K562 (cell line): ENCODE measurements at regions not wholly inside any gene's neighbourhood (a gene's known extent, or its start where the extent isn't known, plus 50 kb on each side); places are given as distances from the start of the nearest gene placed in this dataset.

ENCODE experiments used
- ATAC-seq: fragments of 200-7000 bp; cut with Tn5 transposase; 3 replicates; pipeline ENCODE4 v1.9.1; 2020; ENCODE audit warnings: moderate library complexity
- BruUV-seq: library from RNA; stranded (reverse); fragments of 400-500 nt; replicated peaks from 2 replicates; lab custom pipeline; 2021; lab: Mats Ljungman, UMichigan
- CTCF ChIA-PET: fragments of 300-600 bp; formaldehyde crosslinking; extraction: SDS; loops from one replicate; lab custom pipeline; 2021; ENCODE audit warnings: low intra/inter-chr PET ratio; lab: Yijun Ruan, JAX
- POLR2A ChIA-PET: fragments of 300-600, 350-650 bp; sonication (Branson Sonifier 250); formaldehyde crosslinking; extraction: SDS; loops from one replicate; lab custom pipeline; 2021; ENCODE audit warnings: antibody characterized with exemption, inconsistent platforms; lab: Yijun Ruan, JAX
- DNase-seq, 4 experiments: peaks; one replicate each; pipeline versions ENCODE4 v3.0.0 to v3.0.0-alpha.2; 2011 to 2018; ENCODE audit warnings: low spot score in 3 of 4, mixed read lengths in 3 of 4; ENCODE audit errors: extremely low read depth in 1 of 4
- FAIRE-seq: peaks from 2 replicates; lab custom pipeline; 2011; peaks lifted over from hg19 to GRCh38; lab: Jason Lieb, UNC
- H2AFZ ChIP-seq: 2 replicates; pipeline ENCODE4 v1.6.0; 2011; ENCODE audit warnings: low read depth, low read length, control low read depth, inconsistent platforms
- H3K27ac ChIP-seq: fragments of 200-600 bp; 3 replicates; pipeline ENCODE4 v1.8.0; 2011; ENCODE audit warnings: low read depth, mild to moderate bottlenecking, control low read depth, inconsistent platforms, low read length, moderate library complexity, mixed read lengths; ENCODE audit errors: extremely low read depth
- H3K27me3 ChIP-seq, 2 experiments: fragments of 300-600 bp in 1 of 2; 2 replicates in 1 of 2; 3 replicates in 1 of 2; pipeline versions ENCODE4 v1.6.0 to v1.8.0; 2011; ENCODE audit warnings: inconsistent platforms in 2 of 2, low read length in 2 of 2, mild to moderate bottlenecking in 1 of 2, mixed read lengths in 1 of 2, moderate library complexity in 1 of 2; ENCODE audit not compliant: control insufficient read depth in 2 of 2, insufficient read depth in 2 of 2
- H3K36me3 ChIP-seq: fragments of 300-600 bp; 3 replicates; pipeline ENCODE4 v1.8.0; 2011; ENCODE audit warnings: mild to moderate bottlenecking, low read length, inconsistent platforms; ENCODE audit not compliant: control insufficient read depth, insufficient read depth
- H3K4me1 ChIP-seq, 2 experiments: fragments of 200-600 bp in 1 of 2; replicated peaks in 1 of 2; 2 replicates in 1 of 2; 3 replicates in 1 of 2; pipeline versions ENCODE4 v1.5.1 to v1.8.0; 2011; ENCODE audit warnings: inconsistent platforms in 2 of 2, low read length in 2 of 2, mild to moderate bottlenecking in 1 of 2, mixed read lengths in 1 of 2, moderate library complexity in 1 of 2; ENCODE audit not compliant: control insufficient read depth in 2 of 2, insufficient read depth in 2 of 2
- H3K4me2 ChIP-seq: 2 replicates; pipeline ENCODE4 v1.6.1; 2011; ENCODE audit warnings: low read length, control low read depth, inconsistent platforms, mixed read lengths; ENCODE audit not compliant: insufficient read depth
- H3K4me3 ChIP-seq: fragments of 200-600 bp; sonication (generic), shearing (Covaris generic); 2 replicates; pipeline ENCODE4 v1.5.1; 2016; ENCODE audit warnings: control low read depth, inconsistent platforms
- H3K79me2 ChIP-seq: fragments of 200-600 bp; 3 replicates; pipeline ENCODE4 v1.8.0; 2011; ENCODE audit warnings: low read length, inconsistent platforms; ENCODE audit not compliant: control insufficient read depth, insufficient read depth
- H3K9ac ChIP-seq, 2 experiments: 2 replicates each; pipeline versions ENCODE4 v1.6.0 to v1.6.1; 2011; ENCODE audit warnings: low read depth in 2 of 2, low read length in 2 of 2, control low read depth in 1 of 2, inconsistent platforms in 1 of 2, mild to moderate bottlenecking in 1 of 2, mixed read lengths in 1 of 2; ENCODE audit not compliant: insufficient read depth in 1 of 2
- H3K9me1 ChIP-seq: one replicate; pipeline ENCODE4 v1.6.0; 2011; ENCODE audit warnings: inconsistent platforms, mild to moderate bottlenecking, low read length, moderate library complexity; ENCODE audit not compliant: control insufficient read depth, insufficient read depth
- H3K9me3 ChIP-seq: replicated peaks from 2 replicates; pipeline ENCODE4 v1.5.1; 2011; ENCODE audit warnings: low read depth, low read length, inconsistent platforms; ENCODE audit not compliant: control insufficient read depth, insufficient read depth
- H4K20me1 ChIP-seq: replicated peaks from 2 replicates; pipeline ENCODE4 v1.6.1; 2011; ENCODE audit warnings: low read length, inconsistent platforms, mixed read lengths; ENCODE audit not compliant: control insufficient read depth, insufficient read depth
- CUX1 ChIP-seq: fragments of 200-800 bp; sonication (Bioruptor generic); IDR thresholded peaks from 2 replicates; pipeline ENCODE4 v1.6.1; 2016; ENCODE audit warnings: missing genetic modification characterization, missing compliant biosample characterization
- MTA2 ChIP-seq: fragments of 450-650 bp; IDR thresholded peaks from 2 replicates; pipeline ENCODE4 v1.6.1; 2016; ENCODE audit warnings: low read depth
- NR3C1 ChIP-seq: sonication (generic); formaldehyde crosslinking; IDR thresholded peaks from 2 replicates; pipeline ENCODE4 v1.8.1; 2022; ENCODE audit warnings: missing genetic modification reagents
- ZNF518B ChIP-seq: fragments of 250-450 bp; sonication (Bioruptor Pico); IDR thresholded peaks from 2 replicates; pipeline ENCODE4 v1.5.0; 2021; ENCODE audit warnings: mild to moderate bottlenecking, moderate library complexity
- WGBS: fragments of 100-300 bp; shearing (Covaris generic); methylation state at CpG from one replicate; pipeline ENCODE4 v1.1.6; 2016; ENCODE audit warnings: low coverage, mixed read lengths; ENCODE audit not compliant: insufficient coverage; ENCODE audit errors: missing lambda C conversion rate; 5-methylcytosine and 5-hydroxymethylcytosine counted together
- in situ Hi-C: fragments of 300-500 bp; cut with MboI; formaldehyde crosslinking; loops from 4 replicates; pipeline ENCODE4 v1.15.0; 2018; ENCODE audit warnings: inconsistent platforms, mixed read lengths
- intact Hi-C: fragments of 100-400 bp; cut with micrococcal nuclease; formaldehyde crosslinking; loops from 2 replicates; pipeline ENCODE4 v1.14.2; 2022

- intact Hi-C loops (no loop called here), in situ Hi-C loops (no loop called here)
- Histone ChIP-seq H4K20me1 (no peaks in the 10 kb centered on the region), H3K79me2 (no peaks in the 10 kb centered on the region), H3K4me2 (no peak overlapping the region), H3K9ac (no peak overlapping the region), H3K9me1 (no peaks in the 10 kb centered on the region), H3K27me3 (no peaks in the 10 kb centered on the region), H2AFZ (no peak overlapping the region), H3K4me1 (no peaks in the 10 kb centered on the region), H3K4me3 (no peak overlapping the region), H3K36me3 (no peaks in the 10 kb centered on the region), H3K27ac (no peak overlapping the region), H3K9me3 (no peaks in the 10 kb centered on the region)
- FAIRE-seq (no peak), DNase-seq (no peak), ATAC-seq (no peak)
- no TSS peak for BruUV-seq
- 0% methylated on average over 7 of the region's 8 CpGs for WGBS
- CTCF ChIA-PET = no interaction called here
- TF ChIP-seq CUX1 (no peak), MTA2 (no peak), ZNF518B (CRISPR knock-in tag) (no peak), NR3C1 (no peak)
- POLR2A ChIA-PET = no interaction called here
These were observed 308.1 kb upstream of the FZD8 start for GRCh38 chr10:35950226-35950625.
